NT2/D1 (cell line): ENCODE measurements at regions not wholly inside any gene's neighbourhood (a gene's known extent, or its start where the extent isn't known, plus 50 kb on each side); places are given as distances from the start of the nearest gene placed in this dataset.

Source experiments
- YY1 ChIP-seq: IDR thresholded peaks from 2 replicates; pipeline ENCODE4 v1.6.1; 2011; ENCODE audit not compliant: insufficient read length, insufficient read depth
- ZNF274 ChIP-seq: IDR thresholded peaks from 2 replicates; pipeline ENCODE4 v1.6.1; 2011; ENCODE audit warnings: mild to moderate bottlenecking, low read depth, low read length

DNA sequence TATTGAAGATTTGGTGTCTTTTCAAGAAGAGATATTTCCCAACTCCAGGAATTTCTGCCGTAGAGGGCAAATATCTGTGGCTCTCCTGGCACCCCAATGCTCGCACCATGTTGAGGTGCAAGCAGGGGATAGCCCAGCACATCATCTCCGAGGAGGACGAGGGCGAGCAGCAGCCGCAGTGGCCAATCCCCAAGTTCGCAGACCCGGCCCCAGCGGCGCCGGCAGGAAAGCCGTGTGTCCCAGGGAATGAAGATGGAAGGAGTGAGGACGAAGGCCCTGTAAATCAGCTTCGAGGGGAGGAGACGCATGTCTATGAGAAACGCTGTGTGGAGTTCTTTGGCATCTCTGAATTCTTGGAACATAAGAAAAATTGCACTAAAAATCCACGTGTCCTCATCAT, 213.4 kb upstream of the UBE2E2 start:
- no peak for TF ChIP-seq YY1
- no peak for TF ChIP-seq ZNF274
